ENCODE measurements at regions not wholly inside any gene's neighbourhood (a gene's known extent, or its start where the extent isn't known, plus 50 kb on each side); places are given as distances from the start of the nearest gene placed in this dataset.

GRCh38 chr12:131356485-131357184, 354.3 kb upstream of the SFSWAP start:
- no peak for DNase-seq
- H3K4ac ChIP-seq (ENCODE audit: low read depth, low read length): no peak overlapping the region
- no peak overlapping the region for H3K23ac ChIP-seq (ENCODE audit: low read length)
- no peak overlapping the region for H3K9ac ChIP-seq (ENCODE audit: low read length)
- no peak overlapping the region for H3K27ac ChIP-seq (ENCODE audit: low read depth, low read length)
- no peaks in the 10 kb centered on the region for H3K79me2 ChIP-seq (ENCODE audit: control insufficient read depth, insufficient read depth, low read length, poor library complexity)
- no peak overlapping the region for H2AK5ac ChIP-seq (ENCODE audit: low read length)
- H4K12ac ChIP-seq (ENCODE audit: low read depth, low read length): no peak overlapping the region
- no peak overlapping the region for H3K4me2 ChIP-seq (ENCODE audit: low read length)
- no peak overlapping the region for H3K18ac ChIP-seq (ENCODE audit: low read length)
- H2AFZ ChIP-seq (ENCODE audit: insufficient read depth, low read length, poor library complexity): no peak overlapping the region
- no peaks in the 10 kb centered on the region for H3K27me3 ChIP-seq (ENCODE audit: insufficient read depth, low read length)
- H2BK5ac ChIP-seq (ENCODE audit: low read depth, low read length, poor library complexity): no peak overlapping the region
- WGBS (ENCODE audit: extremely low coverage, insufficient coverage, insufficient read length): no CpG with 5 or more reads among the region's 18 CpGs
- H4K8ac ChIP-seq (ENCODE audit: low read depth, low read length): no peak overlapping the region
- no peak overlapping the region for H2BK120ac ChIP-seq (ENCODE audit: insufficient read depth, low read length, poor library complexity)
- no peak overlapping the region for H2BK12ac ChIP-seq (ENCODE audit: low read length)
- H4K91ac ChIP-seq (ENCODE audit: low read depth, low read length): no peak overlapping the region
- H3K14ac ChIP-seq (ENCODE audit: low read length): no peak overlapping the region
- peaks cover 6% of the 10 kb centered on the region for H3K9me3 ChIP-seq (ENCODE audit: insufficient read depth, low read depth, low read length)
- H3K4me3 ChIP-seq (ENCODE audit: low read depth, low read length): no peak overlapping the region
- H3K4me1 ChIP-seq (ENCODE audit: control insufficient read depth in 1 of 2, insufficient read depth in 2 of 2, low read length in 2 of 2): no peaks in the 10 kb centered on the region
- no peaks in the 10 kb centered on the region for H3K79me1 ChIP-seq (ENCODE audit: low read length)
- H3K36me3 ChIP-seq (ENCODE audit: control insufficient read depth in 1 of 2, insufficient read depth in 2 of 2, low read length in 2 of 2): no peaks in the 10 kb centered on the region

- H3K36me3 ChIP-seq (ENCODE audit: control insufficient read depth in 1 of 2, insufficient read depth in 2 of 2, low read length in 2 of 2): no peaks in the 10 kb centered on the region
- no peak overlapping the region for H3K27ac ChIP-seq (ENCODE audit: low read depth, low read length)
- H2BK12ac ChIP-seq (ENCODE audit: low read length): no peak overlapping the region
- no peak overlapping the region for H4K8ac ChIP-seq (ENCODE audit: low read depth, low read length)
- H3K14ac ChIP-seq (ENCODE audit: low read length): no peak overlapping the region
- H3K9ac ChIP-seq (ENCODE audit: low read length): no peak overlapping the region
- WGBS (ENCODE audit: extremely low coverage, insufficient coverage, insufficient read length): no CpG with 5 or more reads among the region's 9 CpGs
- no peaks in the 10 kb centered on the region for H3K79me2 ChIP-seq (ENCODE audit: control insufficient read depth, insufficient read depth, low read length, poor library complexity)
- H3K18ac ChIP-seq (ENCODE audit: low read length): no peak overlapping the region
- H3K4ac ChIP-seq (ENCODE audit: low read depth, low read length): no peak overlapping the region
- no peak overlapping the region for H3K4me3 ChIP-seq (ENCODE audit: low read depth, low read length)
- no peak overlapping the region for H2AFZ ChIP-seq (ENCODE audit: insufficient read depth, low read length, poor library complexity)
- H4K12ac ChIP-seq (ENCODE audit: low read depth, low read length): no peak overlapping the region
- H3K9me3 ChIP-seq (ENCODE audit: insufficient read depth, low read depth, low read length): peaks cover 5% of the 10 kb centered on the region
- no peak for DNase-seq
- H4K91ac ChIP-seq (ENCODE audit: low read depth, low read length): no peak overlapping the region
- no peak overlapping the region for H3K23ac ChIP-seq (ENCODE audit: low read length)
- no peak overlapping the region for H2BK5ac ChIP-seq (ENCODE audit: low read depth, low read length, poor library complexity)
- H2BK120ac ChIP-seq (ENCODE audit: insufficient read depth, low read length, poor library complexity): no peak overlapping the region
- no peaks in the 10 kb centered on the region for H3K4me1 ChIP-seq (ENCODE audit: control insufficient read depth in 1 of 2, insufficient read depth in 2 of 2, low read length in 2 of 2)
- no peaks in the 10 kb centered on the region for H3K27me3 ChIP-seq (ENCODE audit: insufficient read depth, low read length)
- H3K79me1 ChIP-seq (ENCODE audit: low read length): no peaks in the 10 kb centered on the region
- no peak overlapping the region for H3K4me2 ChIP-seq (ENCODE audit: low read length)
- H2AK5ac ChIP-seq (ENCODE audit: low read length): no peak overlapping the region
These were observed 353.6 kb upstream of the SFSWAP start for GRCh38 chr12:131357185-131357747.

- H2AFZ ChIP-seq (ENCODE audit: insufficient read depth, low read length, poor library complexity): no peak overlapping the region
- H3K36me3 ChIP-seq (ENCODE audit: control insufficient read depth in 1 of 2, insufficient read depth in 2 of 2, low read length in 2 of 2): no peaks in the 10 kb centered on the region
- no peak overlapping the region for H3K14ac ChIP-seq (ENCODE audit: low read length)
- H2BK5ac ChIP-seq (ENCODE audit: low read depth, low read length, poor library complexity): no peak overlapping the region
- H3K9ac ChIP-seq (ENCODE audit: low read length): no peak overlapping the region
- no peaks in the 10 kb centered on the region for H3K79me2 ChIP-seq (ENCODE audit: control insufficient read depth, insufficient read depth, low read length, poor library complexity)
- H4K91ac ChIP-seq (ENCODE audit: low read depth, low read length): no peak overlapping the region
- no peak overlapping the region for H2AK5ac ChIP-seq (ENCODE audit: low read length)
- H3K18ac ChIP-seq (ENCODE audit: low read length): no peak overlapping the region
- DNase-seq: no peak
- no peak overlapping the region for H2BK120ac ChIP-seq (ENCODE audit: insufficient read depth, low read length, poor library complexity)
- no peak overlapping the region for H3K23ac ChIP-seq (ENCODE audit: low read length)
- H3K27me3 ChIP-seq (ENCODE audit: insufficient read depth, low read length): no peaks in the 10 kb centered on the region
- H3K4ac ChIP-seq (ENCODE audit: low read depth, low read length): no peak overlapping the region
- H3K4me2 ChIP-seq (ENCODE audit: low read length): no peak overlapping the region
- no peak overlapping the region for H2BK12ac ChIP-seq (ENCODE audit: low read length)
- no peaks in the 10 kb centered on the region for H3K4me1 ChIP-seq (ENCODE audit: control insufficient read depth in 1 of 2, insufficient read depth in 2 of 2, low read length in 2 of 2)
- WGBS (ENCODE audit: extremely low coverage, insufficient coverage, insufficient read length): no CpG with 5 or more reads among the region's 3 CpGs
- H3K27ac ChIP-seq (ENCODE audit: low read depth, low read length): no peak overlapping the region
- H3K4me3 ChIP-seq (ENCODE audit: low read depth, low read length): no peak overlapping the region
- H3K9me3 ChIP-seq (ENCODE audit: insufficient read depth, low read depth, low read length): peaks cover 3% of the 10 kb centered on the region
- no peak overlapping the region for H4K12ac ChIP-seq (ENCODE audit: low read depth, low read length)
- H4K8ac ChIP-seq (ENCODE audit: low read depth, low read length): no peak overlapping the region
- H3K79me1 ChIP-seq (ENCODE audit: low read length): no peaks in the 10 kb centered on the region
These were observed 353.0 kb upstream of the SFSWAP start for GRCh38 chr12:131357920-131358319.

GRCh38 chr12:131362291-131363211, 348.3 kb upstream of the SFSWAP start:
- Histone ChIP-seq H2AFZ (ENCODE audit: insufficient read depth, low read length, poor library complexity) (no peak overlapping the region), H4K12ac (ENCODE audit: low read depth, low read length) (no peak overlapping the region), H3K23ac (ENCODE audit: low read length) (no peak overlapping the region), H2BK12ac (ENCODE audit: low read length) (no peak overlapping the region), H3K4me1 (ENCODE audit: control insufficient read depth in 1 of 2, insufficient read depth in 2 of 2, low read length in 2 of 2) (no peaks in the 10 kb centered on the region), H4K8ac (ENCODE audit: low read depth, low read length) (no peak overlapping the region), H3K36me3 (ENCODE audit: control insufficient read depth in 1 of 2, insufficient read depth in 2 of 2, low read length in 2 of 2) (no peaks in the 10 kb centered on the region), H3K79me1 (ENCODE audit: low read length) (no peaks in the 10 kb centered on the region), H3K4me3 (ENCODE audit: low read depth, low read length) (no peak overlapping the region), H2AK5ac (ENCODE audit: low read length) (no peak overlapping the region), H3K9me3 (ENCODE audit: insufficient read depth, low read depth, low read length) (peaks cover 4% of the 10 kb centered on the region), H2BK5ac (ENCODE audit: low read depth, low read length, poor library complexity) (no peak overlapping the region), H3K4me2 (ENCODE audit: low read length) (no peak overlapping the region), H3K79me2 (ENCODE audit: control insufficient read depth, insufficient read depth, low read length, poor library complexity) (no peaks in the 10 kb centered on the region), H2BK120ac (ENCODE audit: insufficient read depth, low read length, poor library complexity) (no peak overlapping the region), H3K9ac (ENCODE audit: low read length) (no peak overlapping the region), H3K18ac (ENCODE audit: low read length) (no peak overlapping the region), H3K27ac (ENCODE audit: low read depth, low read length) (no peak overlapping the region), H4K91ac (ENCODE audit: low read depth, low read length) (no peak overlapping the region), H3K27me3 (ENCODE audit: insufficient read depth, low read length) (no peaks in the 10 kb centered on the region), H3K4ac (ENCODE audit: low read depth, low read length) (no peak overlapping the region), H3K14ac (ENCODE audit: low read length) (no peak overlapping the region)
- no peak for DNase-seq
- WGBS (ENCODE audit: extremely low coverage, insufficient coverage, insufficient read length): no CpG with 5 or more reads among the region's 12 CpGs

All from trophoblast cell (in vitro differentiated cells and primary cell).